HepG2 (cell line): ENCODE measurements at regions not wholly inside any gene's neighbourhood (a gene's known extent, or its start where the extent isn't known, plus 50 kb on each side); places are given as distances from the start of the nearest gene placed in this dataset.

Experiments used
- ATAC-seq: fragments of 200-7000 bp; cut with Tn5 transposase; 3 replicates; pipeline ENCODE4 v1.9.1; 2020; ENCODE audit warnings: mild to moderate bottlenecking, moderate library complexity
- BruUV-seq: library from RNA; stranded (reverse); fragments of 400-500 nt; replicated peaks from 2 replicates; lab custom pipeline; 2021; lab: Mats Ljungman, UMichigan
- CTCF ChIA-PET: fragments of 300-600 bp; formaldehyde crosslinking; extraction: SDS; loops from one replicate; lab custom pipeline; 2021; ENCODE audit warnings: low total read pairs, inconsistent platforms, low intra/inter-chr PET ratio; lab: Yijun Ruan, JAX
- POLR2A ChIA-PET: fragments of 350-600 bp; sonication (Branson Sonifier 250); formaldehyde crosslinking; loops from one replicate; lab custom pipeline; 2020; ENCODE audit warnings: antibody characterized with exemption, inconsistent platforms; lab: Yijun Ruan, JAX
- DNase-seq: peaks from one replicate; pipeline ENCODE4 v3.0.0-alpha.2; 2015; ENCODE audit warnings: low spot score
- FAIRE-seq: peaks from 3 replicates; lab custom pipeline; 2011; peaks lifted over from hg19 to GRCh38; lab: Jason Lieb, UNC
- H2AFZ ChIP-seq: one replicate; pipeline ENCODE4 v1.6.1; 2011; ENCODE audit warnings: low read length, inconsistent platforms
- H3K27ac ChIP-seq: fragments of 300-600 bp; 3 replicates; pipeline ENCODE4 v1.8.0; 2011; ENCODE audit warnings: mixed run types, mild to moderate bottlenecking, mixed read lengths, low read length, inconsistent platforms; ENCODE audit not compliant: insufficient read depth; ENCODE audit errors: extremely low read length
- H3K27me3 ChIP-seq, 2 experiments: fragments of 200-600 bp in 1 of 2; 2 replicates in 1 of 2; 3 replicates in 1 of 2; pipeline versions ENCODE4 v1.6.0 to v1.8.0; 2011; ENCODE audit warnings: low read length in 2 of 2, mild to moderate bottlenecking in 2 of 2, moderate library complexity in 2 of 2, inconsistent platforms in 1 of 2; ENCODE audit not compliant: insufficient read depth in 2 of 2, control insufficient read depth in 1 of 2
- H3K36me3 ChIP-seq, 2 experiments: fragments of 200-600 bp in 1 of 2; replicated peaks in 1 of 2; 2 replicates in 1 of 2; 3 replicates in 1 of 2; pipeline versions ENCODE4 v1.5.1 to v1.8.0; 2011; ENCODE audit warnings: low read length in 2 of 2, inconsistent platforms in 1 of 2; ENCODE audit not compliant: insufficient read depth in 2 of 2, control insufficient read depth in 1 of 2
- H3K4me1 ChIP-seq: 2 replicates; pipeline ENCODE4 v1.5.1; 2012; ENCODE audit warnings: low read length, inconsistent platforms; ENCODE audit not compliant: insufficient read depth
- H3K4me2 ChIP-seq: 2 replicates; pipeline ENCODE4 v1.6.0; 2011; ENCODE audit warnings: low read depth, low read length, inconsistent platforms
- H3K4me3 ChIP-seq, 3 experiments: fragments of 200-600 bp in 1 of 3; sonication (generic), shearing (Covaris generic) in 1 of 3; replicated peaks in 1 of 3; 2 replicates each; pipeline ENCODE4 v1.5.1; 2011 to 2016; ENCODE audit warnings: low read length in 3 of 3, inconsistent platforms in 2 of 3, low read depth in 2 of 3, mild to moderate bottlenecking in 2 of 3, control low read depth in 1 of 3, mixed read lengths in 1 of 3; ENCODE audit not compliant: insufficient read depth in 1 of 3
- H3K79me2 ChIP-seq: one replicate; pipeline ENCODE4 v1.6.1; 2011; ENCODE audit warnings: low read length, inconsistent platforms; ENCODE audit not compliant: insufficient read depth
- H3K9ac ChIP-seq: 2 replicates; pipeline ENCODE4 v1.6.0; 2011; ENCODE audit warnings: mild to moderate bottlenecking, low read depth, low read length, inconsistent platforms; ENCODE audit not compliant: insufficient read depth
- H3K9me3 ChIP-seq: 2 replicates; pipeline ENCODE4 v1.5.1; 2012; ENCODE audit warnings: mild to moderate bottlenecking, low read length
- H4K20me1 ChIP-seq: 2 replicates; pipeline ENCODE4 v1.6.0; 2011; ENCODE audit warnings: inconsistent platforms, mild to moderate bottlenecking, low read length, moderate library complexity; ENCODE audit not compliant: insufficient read depth
- NFIC ChIP-seq: IDR thresholded peaks from 2 replicates; pipeline ENCODE4 v1.6.1; 2012; ENCODE audit warnings: mild to moderate bottlenecking, low read length, inconsistent platforms
- PAWR ChIP-seq: sonication (generic); formaldehyde crosslinking; IDR thresholded peaks from 2 replicates; pipeline ENCODE4 v1.4.0; 2020; ENCODE audit warnings: missing genetic modification reagents, mild to moderate bottlenecking, borderline replicate concordance
- RAD21 ChIP-seq: fragments of 450-650 bp; formaldehyde crosslinking; IDR thresholded peaks from 2 replicates; pipeline ENCODE4 v1.5.0; 2020; ENCODE audit warnings: mild to moderate bottlenecking
- RCOR2 ChIP-seq: IDR thresholded peaks from 2 replicates; pipeline ENCODE4 v1.6.1; 2016; ENCODE audit warnings: missing biosample characterization, missing genetic modification reagents
- ZNF276 ChIP-seq: sonication (generic); formaldehyde crosslinking; IDR thresholded peaks from 2 replicates; pipeline ENCODE4 v1.4.0; 2020; ENCODE audit warnings: mild to moderate bottlenecking, low read depth, missing genetic modification reagents
- WGBS: methylation state at CpG from one replicate; pipeline ENCODE4 v1.1.6; 2017; ENCODE audit warnings: low lambda C conversion rate; 5-methylcytosine and 5-hydroxymethylcytosine counted together
- in situ Hi-C: cut with HindIII; loops from 2 replicates; pipeline ENCODE4 v1.10.0; 2017; ENCODE audit warnings: low pct_unique_long_range_greater_than_20kb; ENCODE audit not compliant: extremely low pct_ligation_motif_present
- intact Hi-C: fragments of 100-400 bp; cut with micrococcal nuclease; formaldehyde crosslinking; loops from one replicate; pipeline ENCODE4 v1.10.0; 2022; ENCODE audit not compliant: unreplicated experiment
- TF ChIP-seq, protein P1 (sequence below): sonication (generic); formaldehyde crosslinking; IDR thresholded peaks from 2 replicates; pipeline ENCODE4 v1.8.0; 2022; ENCODE audit warnings: mild to moderate bottlenecking, missing genetic modification reagents, moderate library complexity
- TF ChIP-seq, protein P2 (sequence below): IDR thresholded peaks from 2 replicates; pipeline ENCODE4 v1.6.1; 2012; ENCODE audit warnings: inconsistent platforms
- TF ChIP-seq, protein P3 (sequence below): sonication (generic); formaldehyde crosslinking; IDR thresholded peaks from 2 replicates; pipeline ENCODE4 v1.4.0; 2020; ENCODE audit warnings: low read depth, missing genetic modification reagents

DNA sequence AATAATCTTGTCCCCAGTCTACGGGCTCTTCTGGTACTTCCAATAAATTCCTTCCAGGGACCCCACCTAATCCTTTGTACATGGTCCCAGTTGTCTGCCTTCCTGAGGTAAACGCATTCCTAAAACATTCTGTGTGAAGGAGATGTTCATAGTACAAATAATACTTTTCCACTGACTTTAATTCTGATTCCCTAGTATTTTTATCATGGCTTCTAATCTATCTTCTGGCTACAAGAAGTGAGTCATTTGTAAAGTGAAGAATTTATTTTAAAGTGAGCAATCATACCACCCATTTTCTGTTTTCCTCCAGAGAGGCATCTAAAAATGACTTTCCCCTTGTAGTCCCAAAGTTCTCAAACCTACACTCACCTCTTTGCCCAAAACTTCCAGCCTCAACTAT, 65.9 kb upstream of the NUDT4 start (continued):
- no peak for TF ChIP-seq PAWR (CRISPR knock-in tag)

- Histone ChIP-seq H3K36me3 (no peaks in the 10 kb centered on the region), H3K9me3 (no peaks in the 10 kb centered on the region), H3K4me2 (peak overlapping the region; percentile 64), H3K27me3 (no peaks in the 10 kb centered on the region), H3K79me2 (peaks cover 2% of the 10 kb centered on the region), H3K4me1 (peaks cover 93% of the 10 kb centered on the region), H2AFZ (no peak overlapping the region), H4K20me1 (no peaks in the 10 kb centered on the region), H3K9ac (peak overlapping the region; percentile 17), H3K4me3 (peak overlapping the region in 1 of 3 experiments; percentile 8; a peak in 1 of 6 replicates), H3K27ac (peak overlapping the region; percentile 75)
- in situ Hi-C loops = loop anchor here (10.0 kb wide), 1 partner anchor 299 kb away; no protein-coding TSS in a partner anchor
- no peak for FAIRE-seq
- CTCF ChIA-PET = no interaction called here
- BruUV-seq = no TSS peak
- TF ChIP-seq RCOR2 (CRISPR knock-in tag) (0 out of 2 replicates have a peak, but pooled peaks have one; percentile 31), RAD21 (0 out of 2 replicates have a peak, but pooled peaks have one; percentile 18), ZNF276 (CRISPR knock-in tag) (no peak), NFIC (0 out of 2 replicates have a peak, but pooled peaks have one; percentile 14)
- TF ChIP-seq, protein P1, sequence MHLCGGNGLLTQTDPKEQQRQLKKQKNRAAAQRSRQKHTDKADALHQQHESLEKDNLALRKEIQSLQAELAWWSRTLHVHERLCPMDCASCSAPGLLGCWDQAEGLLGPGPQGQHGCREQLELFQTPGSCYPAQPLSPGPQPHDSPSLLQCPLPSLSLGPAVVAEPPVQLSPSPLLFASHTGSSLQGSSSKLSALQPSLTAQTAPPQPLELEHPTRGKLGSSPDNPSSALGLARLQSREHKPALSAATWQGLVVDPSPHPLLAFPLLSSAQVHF = no peak
- TF ChIP-seq, protein P2, sequence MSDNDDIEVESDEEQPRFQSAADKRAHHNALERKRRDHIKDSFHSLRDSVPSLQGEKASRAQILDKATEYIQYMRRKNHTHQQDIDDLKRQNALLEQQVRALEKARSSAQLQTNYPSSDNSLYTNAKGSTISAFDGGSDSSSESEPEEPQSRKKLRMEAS = 0 out of 2 replicates have a peak, but pooled peaks have one; percentile 5
- TF ChIP-seq, protein P3, sequence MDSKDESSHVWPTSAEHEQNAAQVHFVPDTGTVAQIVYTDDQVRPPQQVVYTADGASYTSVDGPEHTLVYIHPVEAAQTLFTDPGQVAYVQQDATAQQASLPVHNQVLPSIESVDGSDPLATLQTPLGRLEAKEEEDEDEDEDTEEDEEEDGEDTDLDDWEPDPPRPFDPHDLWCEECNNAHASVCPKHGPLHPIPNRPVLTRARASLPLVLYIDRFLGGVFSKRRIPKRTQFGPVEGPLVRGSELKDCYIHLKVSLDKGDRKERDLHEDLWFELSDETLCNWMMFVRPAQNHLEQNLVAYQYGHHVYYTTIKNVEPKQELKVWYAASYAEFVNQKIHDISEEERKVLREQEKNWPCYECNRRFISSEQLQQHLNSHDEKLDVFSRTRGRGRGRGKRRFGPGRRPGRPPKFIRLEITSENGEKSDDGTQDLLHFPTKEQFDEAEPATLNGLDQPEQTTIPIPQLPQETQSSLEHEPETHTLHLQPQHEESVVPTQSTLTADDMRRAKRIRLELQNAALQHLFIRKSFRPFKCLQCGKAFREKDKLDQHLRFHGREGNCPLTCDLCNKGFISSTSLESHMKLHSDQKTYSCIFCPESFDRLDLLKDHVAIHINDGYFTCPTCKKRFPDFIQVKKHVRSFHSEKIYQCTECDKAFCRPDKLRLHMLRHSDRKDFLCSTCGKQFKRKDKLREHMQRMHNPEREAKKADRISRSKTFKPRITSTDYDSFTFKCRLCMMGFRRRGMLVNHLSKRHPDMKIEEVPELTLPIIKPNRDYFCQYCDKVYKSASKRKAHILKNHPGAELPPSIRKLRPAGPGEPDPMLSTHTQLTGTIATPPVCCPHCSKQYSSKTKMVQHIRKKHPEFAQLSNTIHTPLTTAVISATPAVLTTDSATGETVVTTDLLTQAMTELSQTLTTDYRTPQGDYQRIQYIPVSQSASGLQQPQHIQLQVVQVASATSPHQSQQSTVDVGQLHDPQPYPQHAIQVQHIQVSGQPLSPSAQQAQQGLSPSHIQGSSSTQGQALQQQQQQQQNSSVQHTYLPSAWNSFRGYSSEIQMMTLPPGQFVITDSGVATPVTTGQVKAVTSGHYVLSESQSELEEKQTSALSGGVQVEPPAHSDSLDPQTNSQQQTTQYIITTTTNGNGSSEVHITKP (CRISPR knock-in tag) = 0 out of 2 replicates have a peak, but pooled peaks have one; percentile 1
- no peak for ATAC-seq
- DNase-seq = no peak
- POLR2A ChIA-PET = interaction anchor here (1.3 kb wide), 1 partner anchor 306 kb away, joined by 4 read pairs; no protein-coding TSS in a partner anchor
- intact Hi-C loops = loop anchor here (2.0 to 5.0 kb wide), 3 partner anchors 42 to 307 kb away; partner anchors contain the start of gene NUDT4
- WGBS = 48% methylated on average over 4 of the region's 4 CpGs
These were observed 63.6 kb upstream of the NUDT4 start for GRCh38 chr12:93314177-93314497.
